ENCODE measurements at regions not wholly inside any gene's neighbourhood (a gene's known extent, or its start where the extent isn't known, plus 50 kb on each side); places are given as distances from the start of the nearest gene placed in this dataset.
A peak's percentile ranks its signal among the peaks of the same experiment; 100 is the strongest.

DNA sequence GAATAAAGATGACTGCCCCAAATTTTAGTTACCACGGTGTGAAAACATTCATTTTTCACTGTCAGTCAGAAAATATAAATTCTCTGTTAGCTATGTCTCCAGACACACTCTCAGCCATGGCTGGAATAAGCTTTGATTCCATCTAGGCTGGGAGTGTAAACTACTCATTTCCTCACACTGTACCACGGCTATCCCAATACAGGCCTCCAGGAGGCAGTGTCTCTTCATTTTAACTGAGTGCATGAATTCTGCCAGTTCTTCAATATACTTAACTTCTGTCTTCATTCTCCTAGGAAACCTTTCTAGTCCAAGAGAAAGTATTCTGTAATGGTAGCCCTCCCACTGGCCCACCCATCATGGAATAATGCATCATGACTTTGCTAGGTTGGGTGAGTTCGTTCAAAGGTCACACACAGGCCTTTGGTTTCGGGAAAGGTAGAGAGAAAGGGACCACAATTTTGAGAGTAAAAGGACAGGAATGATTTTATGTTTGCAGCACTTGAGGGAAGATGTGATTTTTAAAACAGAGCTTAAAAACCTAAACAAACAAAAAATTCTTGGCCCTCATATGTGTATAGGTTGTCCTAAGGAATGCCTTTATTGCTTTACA is 381.1 kb downstream of the SEC23A start:
- TF ChIP-seq CTCF (IDR thresholded peaks at IDR 0.05) (peak; percentile 81), ZFX (IDR thresholded peaks at IDR 0.05; ENCODE audit: borderline replicate concordance) (no peak)

All from 22Rv1 (cell line).